T-helper 1 cell (primary cell): ENCODE measurements at regions not wholly inside any gene's neighbourhood (a gene's known extent, or its start where the extent isn't known, plus 50 kb on each side); places are given as distances from the start of the nearest gene placed in this dataset.
"Not testable (repeated sequence)": the region's sequence is repeated elsewhere in the genome, so short reads cannot be mapped to it uniquely, and the experiment has no call there.

Experiments used
- DNase-seq, 5 donors: peaks; one replicate each; pipeline ENCODE4 v3.0.0-alpha.2; 2012 to 2020

- no peak for DNase-seq
These were observed 696.3 kb upstream of the SLC35B3 start for GRCh38 chr6:9131616-9132015.

- DNase-seq, result no peak
These were observed 695.9 kb upstream of the SLC35B3 start for GRCh38 chr6:9131201-9131600.

GRCh38 chr6:9128970-9129369 is 693.6 kb upstream of the SLC35B3 start:
- no peak for DNase-seq

- no peak for DNase-seq
These were observed 691.7 kb upstream of the SLC35B3 start for GRCh38 chr6:9126878-9127560.

- not testable (repeated sequence) for DNase-seq
These were observed 690.7 kb upstream of the SLC35B3 start for GRCh38 chr6:9126034-9126433.

GRCh38 chr6:9121549-9121948 is 686.2 kb upstream of the SLC35B3 start:
- no peak for DNase-seq

GRCh38 chr6:9116026-9116425 is 680.7 kb upstream of the SLC35B3 start:
- no peak for DNase-seq

- DNase-seq, result no peak
These were observed 677.2 kb upstream of the SLC35B3 start for GRCh38 chr6:9112544-9112943.

GRCh38 chr6:9103876-9104521 is 668.7 kb upstream of the SLC35B3 start:
- DNase-seq, result no peak

- DNase-seq, result no peak
These were observed 666.6 kb upstream of the SLC35B3 start for GRCh38 chr6:9101920-9102319.

GRCh38 chr6:9100869-9101580 is 665.7 kb upstream of the SLC35B3 start:
- no peak for DNase-seq

GRCh38 chr6:9095729-9096128 is 660.4 kb upstream of the SLC35B3 start:
- no peak for DNase-seq

- DNase-seq, result no peak
These were observed 659.8 kb upstream of the SLC35B3 start for GRCh38 chr6:9095137-9095536.

GRCh38 chr6:9089724-9090123 is 654.4 kb upstream of the SLC35B3 start:
- DNase-seq, result no peak

GRCh38 chr6:9087470-9087869 is 652.1 kb upstream of the SLC35B3 start:
- no peak for DNase-seq

GRCh38 chr6:9086331-9086730 is 651.0 kb upstream of the SLC35B3 start:
- DNase-seq, result no peak

GRCh38 chr6:9085709-9086070 is 650.3 kb upstream of the SLC35B3 start:
- no peak for DNase-seq

- DNase-seq, result no peak
These were observed 649.8 kb upstream of the SLC35B3 start for GRCh38 chr6:9085054-9085708.

GRCh38 chr6:9083108-9083507 is 647.8 kb upstream of the SLC35B3 start:
- DNase-seq, result no peak

GRCh38 chr6:9066726-9067125 is 631.4 kb upstream of the SLC35B3 start:
- no peak for DNase-seq

- DNase-seq, result no peak
These were observed 628.8 kb upstream of the SLC35B3 start for GRCh38 chr6:9064156-9064555.

GRCh38 chr6:9062596-9062995 is 627.3 kb upstream of the SLC35B3 start:
- no peak for DNase-seq

- DNase-seq, result no peak
These were observed 622.6 kb upstream of the SLC35B3 start for GRCh38 chr6:9057937-9058336.

- no peak for DNase-seq
These were observed 621.2 kb upstream of the SLC35B3 start for GRCh38 chr6:9056556-9056955.
